LNCaP clone FGC (cell line): ENCODE measurements at regions not wholly inside any gene's neighbourhood (a gene's known extent, or its start where the extent isn't known, plus 50 kb on each side); places are given as distances from the start of the nearest gene placed in this dataset.
"Not testable (repeated sequence)": the region's sequence is repeated elsewhere in the genome, so short reads cannot be mapped to it uniquely, and the experiment has no call there.

Source experiments
- DNase-seq: peaks from one replicate; pipeline ENCODE4 v3.0.0-alpha.2; 2011; ENCODE audit warnings: low read depth
- H3K4me3 ChIP-seq: 2 replicates; pipeline ENCODE4 v1.5.1; 2011; ENCODE audit warnings: mild to moderate bottlenecking, low read depth, low read length, control low read depth
- TF ChIP-seq, protein P1 (sequence below): IDR thresholded peaks from 2 replicates; pipeline ENCODE4 v1.5.1; 2012; ENCODE audit warnings: mild to moderate bottlenecking; ENCODE audit not compliant: control insufficient read depth, insufficient read depth; ENCODE audit errors: extremely low read depth

DNA sequence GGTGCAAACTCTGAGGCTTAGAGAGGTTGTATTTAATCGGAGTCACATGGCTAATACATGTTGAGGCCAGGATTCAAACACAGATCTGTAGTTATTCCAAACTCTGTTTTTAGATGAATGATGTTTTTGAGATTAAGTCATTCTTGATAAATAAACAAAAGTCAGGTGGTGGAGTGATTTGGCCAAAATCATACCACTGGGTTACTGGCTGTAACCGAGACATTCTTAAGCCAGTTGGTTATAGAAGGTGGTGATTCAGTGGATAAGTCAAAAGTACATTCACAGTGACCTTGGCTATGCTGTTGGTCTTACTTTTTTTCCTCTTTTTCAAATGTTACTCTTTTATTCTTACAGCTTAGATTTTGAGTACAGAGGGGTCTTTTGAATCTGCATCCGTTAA is 361.4 kb downstream of the KIF20B start:
- TF ChIP-seq, protein P1, sequence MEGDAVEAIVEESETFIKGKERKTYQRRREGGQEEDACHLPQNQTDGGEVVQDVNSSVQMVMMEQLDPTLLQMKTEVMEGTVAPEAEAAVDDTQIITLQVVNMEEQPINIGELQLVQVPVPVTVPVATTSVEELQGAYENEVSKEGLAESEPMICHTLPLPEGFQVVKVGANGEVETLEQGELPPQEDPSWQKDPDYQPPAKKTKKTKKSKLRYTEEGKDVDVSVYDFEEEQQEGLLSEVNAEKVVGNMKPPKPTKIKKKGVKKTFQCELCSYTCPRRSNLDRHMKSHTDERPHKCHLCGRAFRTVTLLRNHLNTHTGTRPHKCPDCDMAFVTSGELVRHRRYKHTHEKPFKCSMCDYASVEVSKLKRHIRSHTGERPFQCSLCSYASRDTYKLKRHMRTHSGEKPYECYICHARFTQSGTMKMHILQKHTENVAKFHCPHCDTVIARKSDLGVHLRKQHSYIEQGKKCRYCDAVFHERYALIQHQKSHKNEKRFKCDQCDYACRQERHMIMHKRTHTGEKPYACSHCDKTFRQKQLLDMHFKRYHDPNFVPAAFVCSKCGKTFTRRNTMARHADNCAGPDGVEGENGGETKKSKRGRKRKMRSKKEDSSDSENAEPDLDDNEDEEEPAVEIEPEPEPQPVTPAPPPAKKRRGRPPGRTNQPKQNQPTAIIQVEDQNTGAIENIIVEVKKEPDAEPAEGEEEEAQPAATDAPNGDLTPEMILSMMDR, result no peak
- no peak overlapping the region for H3K4me3 ChIP-seq
- DNase-seq, result no peak

DNA sequence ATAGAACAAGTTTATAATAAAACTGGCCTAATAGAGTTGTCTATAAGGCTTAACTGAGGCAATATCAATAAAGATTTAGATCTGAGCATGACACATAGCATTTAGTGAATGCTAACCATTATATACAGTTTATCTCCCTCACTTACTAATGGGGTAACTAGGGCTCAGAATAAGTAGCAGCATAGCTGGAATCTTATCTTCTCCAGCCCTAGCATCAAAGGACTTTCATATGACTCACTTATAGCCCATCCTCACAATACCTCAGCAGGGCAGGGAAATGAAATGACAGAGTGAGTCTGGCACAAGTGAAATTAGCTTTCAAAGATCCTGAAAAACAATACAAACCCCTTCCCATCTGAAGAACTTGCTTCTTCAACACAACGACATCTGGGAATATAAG is 362.9 kb downstream of the KIF20B start:
- no peak for DNase-seq
- TF ChIP-seq, protein P1, result no peak
- H3K4me3 ChIP-seq, result no peak overlapping the region

DNA sequence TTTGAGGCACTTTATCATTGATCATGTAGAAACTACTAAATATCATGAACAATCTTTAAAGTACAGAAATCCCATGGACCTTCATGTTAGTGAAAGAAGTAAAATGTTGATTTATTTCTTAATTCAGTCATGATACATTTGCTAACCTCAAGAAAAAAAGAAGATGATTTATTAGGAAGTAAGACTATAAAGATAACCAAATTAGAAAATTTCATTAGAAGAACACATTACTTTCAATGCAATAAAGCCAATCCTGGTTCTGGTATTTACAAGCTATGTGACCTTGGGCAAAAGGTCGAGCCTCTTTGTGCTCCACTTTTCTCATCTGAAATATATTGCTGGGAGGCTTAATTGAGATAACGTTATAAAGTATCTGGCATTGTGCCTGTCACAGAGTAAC is 365.0 kb downstream of the KIF20B start:
- DNase-seq, result no peak
- TF ChIP-seq, protein P1, result no peak

DNA sequence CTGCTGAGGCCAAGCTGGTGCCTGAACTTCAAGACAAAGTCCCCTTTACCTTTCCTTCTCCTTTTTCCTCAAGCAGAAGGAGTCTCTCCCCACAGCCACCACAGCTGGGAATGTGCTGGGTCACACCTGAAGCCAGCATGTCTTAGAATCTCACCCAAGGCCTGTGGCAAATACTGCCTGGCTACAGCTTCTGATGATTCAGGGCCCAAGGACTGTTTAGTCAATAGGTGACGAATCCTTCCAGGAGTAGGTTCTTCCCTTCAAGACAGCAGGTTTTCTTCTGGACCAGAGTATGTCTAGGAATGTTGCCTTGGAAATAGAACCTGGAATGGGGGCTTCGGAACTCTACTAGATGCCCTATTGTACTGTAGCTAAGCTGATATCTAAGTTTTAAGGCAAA is 374.6 kb downstream of the KIF20B start:
- TF ChIP-seq, protein P1, result no peak
- no peak for DNase-seq
- no peak overlapping the region for H3K4me3 ChIP-seq

More for the DNA sequence above, 365.0 kb downstream of the KIF20B start:
- H3K4me3 ChIP-seq, result no peak overlapping the region

DNA sequence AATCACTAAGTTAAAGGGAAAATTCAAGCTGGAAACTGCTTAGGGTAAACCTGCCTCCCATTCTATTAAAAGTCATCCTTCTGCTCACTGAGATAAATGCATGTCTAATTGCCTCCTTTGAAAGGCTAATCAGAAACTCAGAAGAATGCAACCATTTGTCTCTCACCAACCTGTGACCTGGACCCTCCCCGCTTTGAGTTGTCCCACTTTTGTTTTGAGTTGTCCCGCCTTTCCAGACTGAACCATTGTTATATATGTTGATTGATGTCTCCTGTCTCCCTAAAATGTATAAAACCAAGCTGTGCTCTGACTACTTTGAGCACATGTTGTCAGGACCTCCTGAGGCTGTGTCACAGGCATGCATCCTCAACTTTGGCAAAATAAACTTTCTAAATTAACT is 378.4 kb downstream of the KIF20B start:
- DNase-seq, result no peak
- TF ChIP-seq, protein P1, result no peak
- H3K4me3 ChIP-seq, result no peak overlapping the region

DNA sequence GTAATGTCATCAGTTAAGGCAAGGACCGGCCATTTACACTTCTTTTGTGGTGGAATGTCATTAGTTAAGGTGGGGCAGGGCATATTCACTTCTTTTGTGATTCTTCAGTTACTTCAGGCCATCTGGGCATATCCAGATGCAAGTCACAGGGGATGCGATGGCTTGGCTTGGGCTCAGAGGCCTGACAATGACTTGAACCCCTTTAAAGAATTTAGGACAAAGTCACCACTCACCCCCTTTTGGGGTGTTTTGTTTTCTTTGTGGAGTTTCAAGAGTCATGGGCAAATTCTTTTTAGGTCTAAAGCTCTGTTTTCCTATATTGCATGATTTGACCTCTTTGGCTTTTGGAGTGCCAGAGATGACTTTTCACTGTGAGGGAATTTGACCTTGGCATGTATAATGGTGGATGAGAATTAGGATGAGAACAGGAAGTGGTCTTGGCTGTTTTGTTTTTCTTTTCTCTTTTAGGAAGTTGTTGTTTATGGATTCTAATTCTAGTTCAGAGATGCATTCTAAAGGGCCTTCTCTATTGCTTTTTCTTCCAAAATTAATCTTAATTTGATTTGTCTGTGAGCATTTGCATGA is 385.3 kb downstream of the KIF20B start:
- DNase-seq, H3K4me3 ChIP-seq: not testable (repeated sequence)

DNA sequence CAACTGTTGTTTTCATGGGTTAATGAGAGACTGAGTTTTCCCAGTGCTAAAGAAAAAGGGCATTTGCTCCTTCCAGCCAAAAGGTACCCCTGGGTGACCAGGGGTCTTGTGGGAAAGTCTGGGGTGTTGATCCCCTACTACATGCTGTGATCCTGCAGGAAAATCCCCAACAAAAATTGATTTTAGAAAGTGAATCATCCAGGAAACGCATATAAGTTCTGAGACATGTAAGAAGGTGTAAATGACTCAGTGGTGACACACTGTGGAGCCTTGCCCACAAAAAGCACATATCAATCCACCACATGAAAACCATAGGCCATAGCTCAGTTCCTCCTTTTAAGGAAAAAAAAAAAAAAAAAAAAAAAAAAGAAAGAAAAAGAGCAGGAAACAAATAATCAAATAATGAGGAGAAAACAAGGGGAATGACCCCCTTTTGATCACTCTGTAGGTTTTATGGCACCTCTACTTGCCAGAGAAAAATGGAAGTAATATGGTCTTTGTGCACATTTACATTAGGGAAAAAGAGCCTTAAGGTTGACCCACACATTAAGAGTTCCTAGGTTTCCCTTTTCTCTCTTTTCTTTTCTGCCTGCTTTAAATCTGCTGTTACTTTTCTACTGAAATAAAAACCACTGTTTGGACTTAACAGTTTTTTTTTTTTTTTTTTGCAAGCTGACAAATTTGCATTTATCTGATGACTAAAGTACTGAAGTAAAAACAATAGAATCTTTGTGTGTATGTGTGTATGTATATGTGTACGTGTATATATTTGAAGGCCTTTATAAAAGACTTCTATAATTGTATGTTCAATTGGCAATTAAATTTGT is 386.0 kb downstream of the KIF20B start:
- peak; percentile 6 for DNase-seq
- no peak overlapping the region for H3K4me3 ChIP-seq

More for the DNA sequence above, 386.0 kb downstream of the KIF20B start:
- TF ChIP-seq, protein P1, result peak; percentile 23; the same call in 1 of the 2 replicates
